ENCODE measurements at regions not wholly inside any gene's neighbourhood (a gene's known extent, or its start where the extent isn't known, plus 50 kb on each side); places are given as distances from the start of the nearest gene placed in this dataset.
"Not testable (repeated sequence)": the region's sequence is repeated elsewhere in the genome, so short reads cannot be mapped to it uniquely, and the experiment has no call there.

DNA sequence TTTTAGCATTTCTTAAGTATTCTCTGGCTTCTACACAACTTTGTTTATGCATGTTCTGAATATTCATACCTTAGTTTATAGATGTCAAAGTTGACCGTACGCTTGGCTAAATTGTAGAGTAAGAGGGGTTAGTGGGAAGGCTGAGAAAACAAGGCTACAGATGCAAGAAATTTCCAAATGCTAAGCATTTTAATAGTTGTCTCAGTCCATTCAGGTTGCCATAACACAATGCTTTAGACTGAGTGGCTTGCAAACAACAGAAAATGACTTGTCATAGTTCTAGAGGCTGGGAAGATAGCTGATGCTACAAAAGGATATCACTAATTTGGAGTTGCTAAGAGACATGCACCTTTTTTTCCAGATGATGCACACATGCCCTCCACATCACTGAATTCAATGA, 53.0 kb upstream of the C1QTNF3 start:
- no CpG with 5 or more reads among the region's 2 CpGs for WGBS
- not testable (repeated sequence) for DNase-seq (ENCODE audit: low spot score in 2 of 2); H3K27ac ChIP-seq; H3K36me3 ChIP-seq; H3K27me3 ChIP-seq; H3K4me1 ChIP-seq; H3K9me3 ChIP-seq; H3K4me3 ChIP-seq

- not testable (repeated sequence) for DNase-seq (ENCODE audit: low spot score in 2 of 2); H3K27me3 ChIP-seq
- WGBS: 100% methylated on average over 2 of the region's 3 CpGs
Measured at GRCh38 chr5:34099891-34100290, 56.9 kb upstream of the C1QTNF3 start.

GRCh38 chr5:34101567-34101966, 58.6 kb upstream of the C1QTNF3 start:
- not testable (repeated sequence) for H3K4me3 ChIP-seq; H3K9me3 ChIP-seq; H3K4me1 ChIP-seq; H3K27ac ChIP-seq; H3K36me3 ChIP-seq; H3K27me3 ChIP-seq; DNase-seq (ENCODE audit: low spot score in 2 of 2)

More at GRCh38 chr5:34099891-34100290, 56.9 kb upstream of the C1QTNF3 start:
- H3K27ac ChIP-seq, H3K36me3 ChIP-seq, H3K4me1 ChIP-seq, H3K4me3 ChIP-seq, H3K9me3 ChIP-seq: not testable (repeated sequence)

DNA sequence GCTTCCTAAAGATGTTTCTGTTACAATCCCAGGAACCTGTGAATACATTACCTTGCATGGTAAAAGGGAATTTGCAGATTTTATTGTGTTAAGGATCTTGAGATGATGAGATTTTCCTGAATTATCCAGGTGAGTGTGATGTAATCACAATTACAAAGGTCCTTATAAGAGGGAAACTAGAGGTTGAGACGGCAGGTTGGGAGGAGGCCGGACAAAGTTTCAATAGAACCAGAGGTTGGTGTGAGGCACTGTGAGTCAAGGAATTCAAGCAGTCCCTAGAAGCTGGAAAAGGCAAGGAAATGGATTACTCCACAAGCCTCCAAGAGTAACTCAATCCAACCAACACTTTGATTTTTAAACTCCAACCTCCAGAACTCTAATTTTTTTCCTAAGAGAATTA, 65.9 kb upstream of the C1QTNF3 start:
- H3K9me3 ChIP-seq; H3K36me3 ChIP-seq; H3K4me1 ChIP-seq; H3K4me3 ChIP-seq; H3K27me3 ChIP-seq; DNase-seq (ENCODE audit: low spot score in 2 of 2); H3K27ac ChIP-seq: not testable (repeated sequence)
- WGBS: 100% methylated on average over 2 of the region's 2 CpGs

GRCh38 chr5:34124280-34124679, 81.3 kb upstream of the C1QTNF3 start:
- not testable (repeated sequence) for H3K4me1 ChIP-seq; DNase-seq (ENCODE audit: low spot score in 2 of 2); H3K36me3 ChIP-seq; H3K4me3 ChIP-seq; H3K9me3 ChIP-seq; H3K27ac ChIP-seq; H3K27me3 ChIP-seq
- WGBS: 59% methylated on average over 3 of the region's 3 CpGs

- WGBS: 98% methylated on average over 3 of the region's 3 CpGs
- H3K9me3 ChIP-seq; H3K27me3 ChIP-seq; DNase-seq (ENCODE audit: low spot score in 2 of 2); H3K4me3 ChIP-seq; H3K27ac ChIP-seq; H3K36me3 ChIP-seq; H3K4me1 ChIP-seq: not testable (repeated sequence)
Measured at GRCh38 chr5:34125354-34125753, 82.3 kb upstream of the C1QTNF3 start.

DNA sequence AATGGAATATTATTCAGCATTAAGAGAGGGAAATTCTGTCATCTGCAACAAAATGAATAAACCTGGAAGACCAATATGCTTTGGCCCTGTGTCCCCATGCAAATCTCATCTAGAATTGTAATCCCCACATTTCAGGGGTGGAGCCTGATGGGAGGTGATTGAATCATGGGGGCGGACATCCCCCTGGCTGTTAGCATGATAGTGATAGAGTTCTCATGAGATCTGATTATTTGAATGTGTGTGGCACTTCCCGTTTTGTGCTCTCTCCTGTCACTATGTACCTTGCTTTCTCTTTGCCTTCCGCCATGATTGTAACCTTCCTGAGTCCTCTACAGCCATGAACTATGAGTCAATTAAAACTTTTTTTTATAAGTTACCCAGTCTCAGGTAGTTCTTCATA, 83.7 kb upstream of the C1QTNF3 start:
- not testable (repeated sequence) for H3K4me1 ChIP-seq; H3K27ac ChIP-seq; H3K36me3 ChIP-seq; H3K27me3 ChIP-seq; H3K9me3 ChIP-seq; H3K4me3 ChIP-seq; DNase-seq (ENCODE audit: low spot score in 2 of 2)
- 97% methylated on average over 3 of the region's 3 CpGs for WGBS

DNA sequence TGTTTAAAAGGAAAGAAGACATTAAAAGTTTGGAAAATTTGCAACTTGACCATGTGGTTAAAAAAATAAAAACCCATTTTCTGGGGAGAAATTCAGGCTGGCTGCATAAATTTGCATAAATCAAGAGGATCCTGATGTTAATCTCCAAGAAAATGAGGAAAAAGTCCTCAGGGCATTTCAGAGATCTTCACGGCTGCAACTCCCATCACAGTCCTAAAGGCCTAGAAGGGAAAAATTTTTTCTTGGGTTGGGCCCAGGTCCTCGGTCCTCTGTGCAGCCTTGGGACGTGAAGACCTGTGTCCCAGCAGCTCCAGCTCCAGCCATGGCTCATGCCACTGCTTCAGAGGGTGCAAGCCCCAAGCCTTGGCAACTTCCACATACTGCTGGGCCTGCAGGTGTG, 84.8 kb upstream of the C1QTNF3 start:
- H3K27ac ChIP-seq; H3K4me3 ChIP-seq; H3K4me1 ChIP-seq; H3K9me3 ChIP-seq; H3K36me3 ChIP-seq; H3K27me3 ChIP-seq; DNase-seq (ENCODE audit: low spot score in 2 of 2): not testable (repeated sequence)
- WGBS: 73% methylated on average over 3 of the region's 3 CpGs

DNA sequence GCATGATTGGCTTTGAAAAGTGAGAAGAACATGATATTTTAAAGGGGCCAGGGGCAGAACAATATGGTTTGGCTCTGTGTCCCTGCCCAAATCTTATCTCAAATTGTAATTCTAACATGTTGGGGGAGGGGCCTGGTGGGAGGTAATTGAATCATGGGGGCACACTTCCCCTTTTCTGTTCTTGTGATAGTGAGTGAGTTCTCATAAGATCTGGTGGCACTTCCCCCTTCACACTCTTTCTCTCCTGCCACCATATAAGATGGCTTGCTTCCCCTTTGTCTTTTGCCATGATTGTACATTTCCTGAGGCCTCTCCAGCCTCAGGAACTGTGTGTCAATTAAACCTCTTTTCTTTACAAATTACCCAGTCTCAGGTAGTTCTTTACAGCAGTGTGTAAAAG, 85.9 kb upstream of the C1QTNF3 start:
- not testable (repeated sequence) for H3K9me3 ChIP-seq; H3K36me3 ChIP-seq; DNase-seq (ENCODE audit: low spot score in 2 of 2); H3K4me1 ChIP-seq; H3K4me3 ChIP-seq; H3K27me3 ChIP-seq; H3K27ac ChIP-seq

- DNase-seq (ENCODE audit: low spot score in 2 of 2); H3K27ac ChIP-seq; H3K27me3 ChIP-seq; H3K36me3 ChIP-seq; H3K4me1 ChIP-seq; H3K4me3 ChIP-seq; H3K9me3 ChIP-seq: not testable (repeated sequence)
- WGBS: 85% methylated on average over 4 of the region's 4 CpGs
Measured at GRCh38 chr5:34154988-34155387, 112.0 kb upstream of the C1QTNF3 start.

DNA sequence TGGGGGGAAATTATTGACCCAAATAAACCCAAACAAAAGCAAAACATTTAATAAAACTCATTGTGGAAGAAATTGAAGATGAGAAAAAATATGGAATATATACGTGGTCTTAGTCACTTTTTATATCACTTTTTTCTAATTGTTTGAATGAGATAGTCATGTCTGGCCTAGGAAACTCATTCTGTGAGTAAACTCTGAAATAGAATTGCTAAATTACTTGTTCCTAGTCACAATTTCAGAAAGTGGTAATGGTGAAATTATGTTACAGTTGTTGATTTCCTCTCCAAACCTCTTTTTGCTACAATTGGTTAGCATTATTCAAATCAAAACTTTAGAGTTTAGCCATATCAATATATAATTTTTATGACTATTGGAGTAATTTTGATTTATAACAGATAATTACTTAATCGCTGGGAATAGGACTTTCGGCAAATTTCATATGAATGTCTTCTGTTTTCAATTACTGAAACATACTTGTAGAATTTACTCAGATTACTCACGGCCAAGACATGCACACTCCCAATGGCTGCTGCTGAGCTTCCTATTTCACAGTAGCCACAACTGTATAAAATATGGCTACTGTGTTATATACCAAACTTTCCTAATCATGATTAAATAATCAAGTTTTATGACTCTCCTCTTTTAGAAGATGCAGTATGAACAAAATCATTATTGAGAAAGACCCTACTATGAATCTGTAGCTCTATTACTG, 113.8 kb upstream of the C1QTNF3 start:
- 67% methylated on average over 4 of the region's 4 CpGs for WGBS

GRCh38 chr5:34160904-34161303, 117.9 kb upstream of the C1QTNF3 start:
- DNase-seq (ENCODE audit: low spot score in 2 of 2); H3K27ac ChIP-seq; H3K4me3 ChIP-seq; H3K36me3 ChIP-seq; H3K9me3 ChIP-seq; H3K4me1 ChIP-seq; H3K27me3 ChIP-seq: not testable (repeated sequence)
- 92% methylated on average over 4 of the region's 4 CpGs for WGBS

More for the DNA sequence above, 113.8 kb upstream of the C1QTNF3 start:
- H3K27me3 ChIP-seq; DNase-seq (ENCODE audit: low spot score in 2 of 2); H3K4me1 ChIP-seq; H3K27ac ChIP-seq; H3K36me3 ChIP-seq; H3K4me3 ChIP-seq; H3K9me3 ChIP-seq: not testable (repeated sequence)

DNA sequence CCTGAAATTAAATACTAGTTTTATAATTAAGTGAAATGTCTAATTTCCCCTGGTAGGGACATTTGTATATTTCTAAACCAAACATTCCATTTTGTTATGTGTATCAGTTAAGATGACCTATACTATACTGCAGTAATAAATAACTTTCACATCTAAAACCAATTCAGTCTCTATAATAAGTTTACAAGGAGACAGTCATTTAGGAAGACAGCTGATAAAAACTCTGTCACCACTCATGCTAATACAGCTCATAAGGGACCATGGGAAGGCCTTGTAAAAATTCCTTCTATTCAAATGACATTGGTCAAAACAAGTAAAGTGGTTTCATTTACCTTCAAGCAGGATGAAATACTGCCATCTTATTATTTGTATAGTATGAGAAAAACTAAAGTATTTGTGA, 128.4 kb upstream of the C1QTNF3 start:
- H3K4me1 ChIP-seq; H3K9me3 ChIP-seq; DNase-seq (ENCODE audit: low spot score in 2 of 2); H3K4me3 ChIP-seq; H3K27me3 ChIP-seq; H3K27ac ChIP-seq: not testable (repeated sequence)
- H3K36me3 ChIP-seq: peaks cover 18% of the 10 kb centered on the region

DNA sequence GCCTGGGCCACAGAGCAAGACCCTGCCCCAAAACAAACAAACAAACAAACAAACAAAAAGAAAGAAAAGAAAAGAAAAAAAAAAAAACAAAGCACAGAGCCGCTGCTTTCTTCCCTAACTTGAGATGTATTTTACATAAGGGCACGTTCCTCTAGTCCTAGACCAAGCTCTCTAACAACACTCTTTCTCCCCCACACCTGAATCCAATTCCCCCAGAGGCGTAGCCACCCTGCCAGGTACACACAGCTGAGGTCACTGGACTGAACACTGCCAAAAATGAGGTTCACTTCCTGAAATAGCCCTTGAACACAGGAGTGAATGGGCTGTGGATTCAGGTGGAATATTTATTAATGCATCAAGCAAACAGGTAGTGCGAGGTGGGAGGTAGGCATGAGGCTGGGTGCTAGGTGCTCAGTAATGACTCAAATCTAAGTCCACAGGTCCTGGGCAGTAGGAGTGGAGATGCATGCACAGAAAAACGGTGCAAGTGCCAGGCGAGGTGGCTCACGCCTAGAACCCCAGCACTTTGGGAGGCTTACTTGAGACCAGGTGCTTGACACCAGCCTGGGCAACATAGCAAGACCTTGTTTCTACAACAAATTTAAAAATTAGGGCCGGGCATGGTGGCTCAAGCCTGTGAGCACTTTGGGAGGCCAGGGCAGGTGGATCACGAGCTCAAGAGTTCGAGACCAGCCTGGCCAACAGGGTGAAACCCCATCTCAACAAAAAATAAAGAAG, 136.6 kb upstream of the C1QTNF3 start:
- WGBS: 88% methylated on average over 10 of the region's 10 CpGs
- H3K4me1 ChIP-seq; H3K4me3 ChIP-seq; H3K9me3 ChIP-seq; H3K27me3 ChIP-seq; DNase-seq (ENCODE audit: low spot score in 2 of 2); H3K27ac ChIP-seq: not testable (repeated sequence)
- peaks cover 27% of the 10 kb centered on the region for H3K36me3 ChIP-seq

DNA sequence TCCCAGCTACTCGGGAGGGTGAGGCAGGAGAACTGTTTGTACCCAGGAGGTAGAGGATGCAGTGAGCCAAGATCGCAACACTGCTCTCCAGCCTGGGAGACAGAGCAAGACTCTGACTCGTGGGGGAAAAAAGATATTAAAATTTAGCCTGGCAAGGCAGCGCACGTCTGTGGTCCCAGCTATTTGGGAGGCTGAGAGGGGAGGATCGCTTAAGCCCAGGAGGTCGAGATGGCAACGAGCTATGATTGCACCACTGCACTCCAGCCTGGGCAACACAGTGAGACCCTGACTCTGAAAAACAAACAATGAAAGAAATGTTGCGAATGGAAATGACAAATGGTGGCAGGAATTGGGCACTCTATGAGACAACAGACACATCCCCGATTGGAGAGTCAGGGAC, 137.2 kb upstream of the C1QTNF3 start:
- not testable (repeated sequence) for H3K4me3 ChIP-seq; DNase-seq (ENCODE audit: low spot score in 2 of 2); H3K27ac ChIP-seq; H3K27me3 ChIP-seq; H3K4me1 ChIP-seq; H3K9me3 ChIP-seq
- WGBS: 94% methylated on average over 10 of the region's 10 CpGs
- peaks cover 21% of the 10 kb centered on the region for H3K36me3 ChIP-seq

Data from suprapubic skin (tissue), 4 donors.